Trophoblast cell (in vitro differentiated cells and primary cell): ENCODE measurements at regions not wholly inside any gene's neighbourhood (a gene's known extent, or its start where the extent isn't known, plus 50 kb on each side); places are given as distances from the start of the nearest gene placed in this dataset.
"Not testable (repeated sequence)": the region's sequence is repeated elsewhere in the genome, so short reads cannot be mapped to it uniquely, and the experiment has no call there.

Experiments
- DNase-seq, 2 donors: peaks; one replicate each; pipeline ENCODE4 v3.0.0-alpha.2; 2016
- H2AFZ ChIP-seq: 2 replicates; pipeline ENCODE4 v1.6.1; 2013; ENCODE audit warnings: low read length, moderate library complexity, mild to moderate bottlenecking; ENCODE audit not compliant: insufficient read depth, poor library complexity
- H2AK5ac ChIP-seq: 2 replicates; pipeline ENCODE4 v1.6.1; 2013; ENCODE audit warnings: mild to moderate bottlenecking, low read length
- H2BK120ac ChIP-seq: 2 replicates; pipeline ENCODE4 v1.6.1; 2013; ENCODE audit warnings: low read length, mild to moderate bottlenecking, moderate library complexity; ENCODE audit not compliant: insufficient read depth, poor library complexity
- H2BK12ac ChIP-seq: 2 replicates; pipeline ENCODE4 v1.6.1; 2013; ENCODE audit warnings: mild to moderate bottlenecking, low read length, moderate library complexity
- H2BK5ac ChIP-seq: 2 replicates; pipeline ENCODE4 v1.6.1; 2013; ENCODE audit warnings: low read length, low read depth, moderate library complexity, mild to moderate bottlenecking; ENCODE audit not compliant: poor library complexity
- H3K14ac ChIP-seq: 2 replicates; pipeline ENCODE4 v1.6.1; 2013; ENCODE audit warnings: mild to moderate bottlenecking, low read length
- H3K18ac ChIP-seq: 2 replicates; pipeline ENCODE4 v1.6.1; 2013; ENCODE audit warnings: mild to moderate bottlenecking, low read length
- H3K23ac ChIP-seq: 2 replicates; pipeline ENCODE4 v1.6.1; 2013; ENCODE audit warnings: low read length
- H3K27ac ChIP-seq: 2 replicates; pipeline ENCODE4 v1.5.1; 2013; ENCODE audit warnings: low read depth, mild to moderate bottlenecking, inconsistent platforms, low read length, moderate library complexity
- H3K27me3 ChIP-seq: 2 replicates; pipeline ENCODE4 v1.6.1; 2013; ENCODE audit warnings: inconsistent platforms, mild to moderate bottlenecking, low read length, moderate library complexity; ENCODE audit not compliant: insufficient read depth
- H3K36me3 ChIP-seq, 2 experiments: 1 replicate in 1 of 2; 2 replicates in 1 of 2; pipeline ENCODE4 v1.6.1; 2013; ENCODE audit warnings: low read length in 2 of 2, mild to moderate bottlenecking in 2 of 2, moderate library complexity in 1 of 2; ENCODE audit not compliant: insufficient read depth in 2 of 2, control insufficient read depth in 1 of 2
- H3K4ac ChIP-seq: 2 replicates; pipeline ENCODE4 v1.6.1; 2013; ENCODE audit warnings: low read depth, mild to moderate bottlenecking, low read length, moderate library complexity
- H3K4me1 ChIP-seq, 2 experiments: 1 replicate in 1 of 2; 2 replicates in 1 of 2; pipeline ENCODE4 v1.6.1; 2013; ENCODE audit warnings: low read length in 2 of 2, mild to moderate bottlenecking in 2 of 2, moderate library complexity in 1 of 2; ENCODE audit not compliant: insufficient read depth in 2 of 2, control insufficient read depth in 1 of 2
- H3K4me2 ChIP-seq: 2 replicates; pipeline ENCODE4 v1.6.1; 2013; ENCODE audit warnings: inconsistent platforms, mild to moderate bottlenecking, low read length, moderate library complexity
- H3K4me3 ChIP-seq: 2 replicates; pipeline ENCODE4 v1.5.1; 2013; ENCODE audit warnings: mild to moderate bottlenecking, low read depth, low read length, inconsistent platforms
- H3K79me1 ChIP-seq: one replicate; pipeline ENCODE4 v1.6.1; 2013; ENCODE audit warnings: low read length
- H3K79me2 ChIP-seq: 2 replicates; pipeline ENCODE4 v1.6.1; 2013; ENCODE audit warnings: low read length, mild to moderate bottlenecking; ENCODE audit not compliant: control insufficient read depth, insufficient read depth, poor library complexity
- H3K9ac ChIP-seq: 2 replicates; pipeline ENCODE4 v1.6.1; 2013; ENCODE audit warnings: mild to moderate bottlenecking, low read length
- H3K9me3 ChIP-seq: 2 replicates; pipeline ENCODE4 v1.6.1; 2013; ENCODE audit warnings: low read depth, mild to moderate bottlenecking, control low read depth, inconsistent platforms, low read length; ENCODE audit not compliant: insufficient read depth
- H4K12ac ChIP-seq: 2 replicates; pipeline ENCODE4 v1.6.1; 2013; ENCODE audit warnings: low read depth, mild to moderate bottlenecking, low read length, moderate library complexity
- H4K8ac ChIP-seq: 2 replicates; pipeline ENCODE4 v1.6.1; 2013; ENCODE audit warnings: low read depth, mild to moderate bottlenecking, low read length, moderate library complexity
- H4K91ac ChIP-seq: one replicate; pipeline ENCODE4 v1.6.1; 2013; ENCODE audit warnings: low read depth, mild to moderate bottlenecking, low read length, moderate library complexity
- WGBS: extraction: QIAGEN DNeasy Blood & Tissue Kit; methylation state at CpG from one replicate; pipeline ENCODE4 v1.1.7; 2013; ENCODE audit warnings: missing lambda C conversion rate; ENCODE audit not compliant: insufficient read length, insufficient coverage; ENCODE audit errors: extremely low coverage; 5-methylcytosine and 5-hydroxymethylcytosine counted together

- not testable (repeated sequence) for H3K27ac ChIP-seq, H3K79me1 ChIP-seq
These were observed 334.2 kb downstream of the SPATA31A7 start for GRCh38 chr9:61523897-61524620.

GRCh38 chr9:61525629-61526028, 335.8 kb downstream of the SPATA31A7 start:
- not testable (repeated sequence) for H4K12ac ChIP-seq, H3K9ac ChIP-seq, H3K9me3 ChIP-seq, H3K4me3 ChIP-seq, H4K91ac ChIP-seq, H3K79me2 ChIP-seq, H3K23ac ChIP-seq, H2BK12ac ChIP-seq, H2AK5ac ChIP-seq, H3K36me3 ChIP-seq, H4K8ac ChIP-seq, H2BK5ac ChIP-seq, H3K4me2 ChIP-seq, H2BK120ac ChIP-seq, H3K27ac ChIP-seq, H3K79me1 ChIP-seq, H3K27me3 ChIP-seq, H3K18ac ChIP-seq, H3K4ac ChIP-seq, H2AFZ ChIP-seq, DNase-seq, H3K14ac ChIP-seq, H3K4me1 ChIP-seq
- WGBS: no CpG with 5 or more reads among the region's 4 CpGs

More at GRCh38 chr9:61523897-61524620, 334.2 kb downstream of the SPATA31A7 start:
- H3K4me3 ChIP-seq, H3K79me2 ChIP-seq, H4K91ac ChIP-seq, H2AK5ac ChIP-seq, H3K9ac ChIP-seq, H4K12ac ChIP-seq, H3K4me2 ChIP-seq, H3K14ac ChIP-seq, H3K4ac ChIP-seq, H2BK120ac ChIP-seq, H2BK12ac ChIP-seq, H3K23ac ChIP-seq, H3K36me3 ChIP-seq, H3K4me1 ChIP-seq, H2BK5ac ChIP-seq, H2AFZ ChIP-seq, H3K9me3 ChIP-seq, DNase-seq, H3K18ac ChIP-seq, H4K8ac ChIP-seq, H3K27me3 ChIP-seq: not testable (repeated sequence)
- WGBS: no CpG with 5 or more reads among the region's 4 CpGs

GRCh38 chr9:61550101-61550748, 360.4 kb downstream of the SPATA31A7 start:
- no CpG with 5 or more reads among the region's 19 CpGs for WGBS
- H4K12ac ChIP-seq, H3K27ac ChIP-seq, H3K9me3 ChIP-seq, H3K36me3 ChIP-seq, H3K4ac ChIP-seq, H3K23ac ChIP-seq, H4K8ac ChIP-seq, H3K79me2 ChIP-seq, H3K14ac ChIP-seq, H2BK12ac ChIP-seq, H3K4me3 ChIP-seq, H3K4me2 ChIP-seq, H3K18ac ChIP-seq, H3K4me1 ChIP-seq, H4K91ac ChIP-seq, H2AK5ac ChIP-seq, H2AFZ ChIP-seq, H3K79me1 ChIP-seq, H3K9ac ChIP-seq, H2BK120ac ChIP-seq, H2BK5ac ChIP-seq, H3K27me3 ChIP-seq: not testable (repeated sequence)
- DNase-seq: peak in 1 of 2 donors; percentile 0

- H2BK120ac ChIP-seq, H2BK12ac ChIP-seq, H3K4me2 ChIP-seq, H3K4ac ChIP-seq, H3K4me1 ChIP-seq, H3K9me3 ChIP-seq, H2AK5ac ChIP-seq, H3K9ac ChIP-seq, H3K18ac ChIP-seq, H4K12ac ChIP-seq, H4K8ac ChIP-seq, H3K36me3 ChIP-seq, H3K23ac ChIP-seq, H4K91ac ChIP-seq, H3K14ac ChIP-seq, H3K27me3 ChIP-seq, H3K79me1 ChIP-seq, H2AFZ ChIP-seq, DNase-seq, H3K27ac ChIP-seq, H3K4me3 ChIP-seq, H2BK5ac ChIP-seq, H3K79me2 ChIP-seq: not testable (repeated sequence)
- no CpG with 5 or more reads among the region's 10 CpGs for WGBS
These were observed 381.7 kb downstream of the SPATA31A7 start for GRCh38 chr9:61571403-61572127.
